Urothelium cell line (cell line): ENCODE measurements at regions not wholly inside any gene's neighbourhood (a gene's known extent, or its start where the extent isn't known, plus 50 kb on each side); places are given as distances from the start of the nearest gene placed in this dataset.

Experiments
- DNase-seq: peaks from one replicate; pipeline ENCODE4 v3.0.0; 2011; ENCODE audit warnings: low spot score, mixed read lengths
- FAIRE-seq: peaks from 2 replicates; lab custom pipeline; 2011; peaks lifted over from hg19 to GRCh38; lab: Jason Lieb, UNC

- DNase-seq, result no peak
- FAIRE-seq, result no peak
Measured at GRCh38 chr4:4775493-4776004, 83.9 kb upstream of the MSX1 start.

- no peak for FAIRE-seq
- no peak for DNase-seq
Measured at GRCh38 chr4:4772534-4772933, 86.9 kb upstream of the MSX1 start.

GRCh38 chr4:4771160-4771559, 88.3 kb upstream of the MSX1 start:
- FAIRE-seq, result no peak
- no peak for DNase-seq

- no peak for FAIRE-seq
- no peak for DNase-seq
Measured at GRCh38 chr4:4770610-4771009, 88.9 kb upstream of the MSX1 start.

GRCh38 chr4:4766564-4766963, 92.9 kb upstream of the MSX1 start:
- DNase-seq, result no peak
- FAIRE-seq, result no peak

- FAIRE-seq (no peak), DNase-seq (no peak)
Measured at GRCh38 chr4:4765811-4766210, 93.7 kb upstream of the MSX1 start.

GRCh38 chr4:4764558-4764905, 94.9 kb upstream of the MSX1 start:
- no peak for DNase-seq
- no peak for FAIRE-seq

- no peak for DNase-seq
Measured at GRCh38 chr4:4763822-4764557, 95.5 kb upstream of the MSX1 start.

GRCh38 chr4:4762909-4763821, 96.3 kb upstream of the MSX1 start:
- peak; percentile 40 for FAIRE-seq
- DNase-seq, result peak; percentile 78

More at GRCh38 chr4:4763822-4764557, 95.5 kb upstream of the MSX1 start:
- no peak for FAIRE-seq

- DNase-seq (no peak), FAIRE-seq (no peak)
Measured at GRCh38 chr4:4762300-4762699, 97.2 kb upstream of the MSX1 start.

- no peak for FAIRE-seq
- no peak for DNase-seq
Measured at GRCh38 chr4:4761128-4761982, 98.1 kb upstream of the MSX1 start.

GRCh38 chr4:4759883-4760282, 99.6 kb upstream of the MSX1 start:
- DNase-seq, result no peak
- no peak for FAIRE-seq

GRCh38 chr4:4759232-4759631, 100.2 kb upstream of the MSX1 start:
- DNase-seq (no peak), FAIRE-seq (no peak)

GRCh38 chr4:4758681-4759080, 100.8 kb upstream of the MSX1 start:
- DNase-seq (no peak), FAIRE-seq (no peak)

GRCh38 chr4:4755306-4755705, 104.2 kb upstream of the MSX1 start:
- FAIRE-seq, result no peak
- DNase-seq, result no peak

GRCh38 chr4:4754641-4755040, 104.8 kb upstream of the MSX1 start:
- no peak for DNase-seq
- no peak for FAIRE-seq

GRCh38 chr4:4753643-4754042, 105.8 kb upstream of the MSX1 start:
- FAIRE-seq (no peak), DNase-seq (no peak)

GRCh38 chr4:4752576-4753401, 106.7 kb upstream of the MSX1 start:
- DNase-seq (no peak), FAIRE-seq (no peak)

- FAIRE-seq, result no peak
- no peak for DNase-seq
Measured at GRCh38 chr4:4752025-4752424, 107.4 kb upstream of the MSX1 start.

GRCh38 chr4:4750187-4750586, 109.3 kb upstream of the MSX1 start:
- FAIRE-seq (no peak), DNase-seq (no peak)
